Embryonic facial prominence (tissue), 1 donor: ENCODE measurements at regions not wholly inside any gene's neighbourhood (a gene's known extent, or its start where the extent isn't known, plus 50 kb on each side); places are given as distances from the start of the nearest gene placed in this dataset.
A peak's percentile ranks its signal among the peaks of the same experiment; 100 is the strongest.

Experiments
- DNase-seq: peaks from one replicate; pipeline ENCODE4 v3.0.0-alpha.2; 2016; ENCODE audit errors: extremely low spot score

GRCh38 chr14:51473808-51474565, 177.7 kb upstream of the FRMD6 start:
- DNase-seq: no peak

DNA sequence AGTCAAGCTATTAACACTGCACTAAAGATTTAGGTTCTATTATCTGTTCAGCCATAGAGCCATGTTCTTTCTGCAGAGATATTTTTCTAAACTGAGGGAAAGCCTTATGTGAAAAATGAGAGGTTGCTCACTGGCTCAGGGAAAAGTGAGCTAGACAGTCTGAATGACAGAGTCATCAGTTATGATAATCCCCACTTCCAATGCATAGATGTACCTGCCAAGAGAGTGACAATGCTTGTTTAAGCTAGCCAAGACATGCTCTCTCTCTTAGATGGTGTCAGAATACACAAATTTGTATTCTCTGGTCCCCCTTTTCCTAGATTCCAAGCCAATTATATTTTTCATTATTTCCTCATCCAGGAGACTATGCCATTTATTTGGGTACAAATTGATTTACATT, 176.9 kb upstream of the FRMD6 start:
- DNase-seq: no peak

DNA sequence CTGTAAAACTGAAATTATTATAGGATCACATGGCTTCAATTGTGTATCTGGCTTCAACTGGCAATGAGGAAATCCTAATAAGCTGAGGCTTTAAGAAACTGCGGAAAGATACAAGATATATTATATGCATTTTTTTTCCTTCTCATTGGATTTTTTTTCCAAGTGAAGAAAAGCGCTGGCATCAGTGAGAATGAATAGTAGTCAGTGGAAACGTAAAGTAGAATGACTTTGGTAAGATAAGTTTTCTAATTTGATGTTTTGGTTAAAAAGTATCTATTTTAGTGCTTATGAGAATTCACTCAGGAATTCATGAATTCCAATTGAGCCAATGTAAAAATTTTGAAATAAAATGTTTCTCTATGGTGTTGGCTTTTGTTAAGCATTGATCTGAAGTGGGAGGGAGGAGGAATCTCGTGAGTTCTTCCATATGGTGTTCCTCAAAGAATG, 173.5 kb upstream of the FRMD6 start:
- no peak for DNase-seq

DNA sequence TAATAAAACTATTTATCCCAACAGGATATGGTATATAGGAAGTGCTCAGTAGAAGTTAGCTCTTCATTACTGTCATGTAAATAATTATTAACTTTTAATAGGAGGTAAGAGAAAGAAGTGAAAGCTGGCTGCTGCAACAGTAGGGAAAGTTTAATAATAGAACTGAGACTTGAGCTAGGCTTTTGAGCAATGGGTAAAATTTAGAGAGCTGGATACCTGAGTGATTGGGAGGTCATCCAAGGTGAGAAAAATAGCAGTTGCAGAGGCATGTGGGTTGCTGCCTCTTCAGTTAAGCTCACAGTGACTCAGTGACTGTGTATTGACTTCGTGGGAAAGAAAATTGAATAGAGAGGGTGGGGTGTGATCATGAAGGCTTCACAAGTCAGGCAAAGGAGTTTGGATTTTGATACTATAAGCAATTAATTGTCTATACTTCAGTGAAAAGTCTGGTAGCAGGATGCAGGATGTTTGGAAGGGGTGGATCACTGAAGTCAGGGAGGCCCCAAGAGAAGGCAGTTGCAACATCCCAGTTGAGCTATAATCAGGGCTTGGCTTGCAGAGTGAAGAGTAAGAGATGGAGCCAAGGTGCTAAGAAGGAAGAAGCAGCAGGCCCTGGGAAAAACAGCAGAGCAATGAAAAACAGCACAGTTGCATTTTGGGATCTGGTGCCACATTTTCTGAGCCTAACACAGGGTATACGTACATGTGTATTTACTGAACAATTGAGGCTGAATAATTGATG, 172.0 kb upstream of the FRMD6 start:
- no peak for DNase-seq

GRCh38 chr14:51481643-51482042, 170.1 kb upstream of the FRMD6 start:
- no peak for DNase-seq

DNA sequence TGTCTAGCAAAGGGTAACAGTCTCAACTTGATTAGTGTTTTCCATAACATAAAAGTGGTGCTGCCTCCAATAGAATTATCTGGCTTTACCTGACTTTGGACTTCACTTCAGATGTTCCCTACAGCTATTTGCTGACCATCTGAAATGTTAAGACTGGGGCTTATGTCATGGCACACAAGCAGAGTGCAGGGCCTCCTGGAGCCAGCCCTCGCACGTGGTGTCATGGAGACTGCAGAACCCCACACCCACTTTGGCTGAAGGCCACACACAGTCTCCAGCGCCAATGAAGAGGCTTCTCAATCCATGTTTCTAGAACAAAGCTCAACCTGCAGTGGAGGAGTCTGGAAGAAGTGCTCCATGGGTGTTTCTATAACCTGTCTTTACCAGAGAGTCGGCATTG, 169.6 kb upstream of the FRMD6 start:
- DNase-seq: no peak

GRCh38 chr14:51484485-51484884, 167.2 kb upstream of the FRMD6 start:
- peak; percentile 31 for DNase-seq

GRCh38 chr14:51485733-51486132, 166.0 kb upstream of the FRMD6 start:
- DNase-seq: no peak

DNA sequence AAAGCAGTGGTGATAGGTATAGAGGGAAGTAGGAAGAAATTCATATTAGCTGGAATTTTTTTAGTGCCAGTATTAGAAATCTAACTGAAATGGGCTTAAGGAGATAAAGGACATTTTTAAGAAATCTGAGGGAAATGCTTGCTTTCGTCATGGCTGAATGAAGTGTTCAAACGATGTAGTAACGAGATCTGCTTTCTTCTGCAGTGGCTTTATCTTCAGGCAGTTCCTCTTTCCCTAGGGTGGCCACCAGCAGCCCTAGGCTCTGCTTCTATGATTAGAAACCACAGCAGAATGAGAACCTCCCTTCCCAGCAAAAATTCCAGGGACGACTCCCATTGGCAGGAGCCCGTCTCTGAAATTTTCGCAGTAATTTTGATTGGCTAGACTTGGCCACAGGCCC, 163.9 kb upstream of the FRMD6 start:
- DNase-seq: no peak

GRCh38 chr14:51488569-51489220, 163.0 kb upstream of the FRMD6 start:
- no peak for DNase-seq

DNA sequence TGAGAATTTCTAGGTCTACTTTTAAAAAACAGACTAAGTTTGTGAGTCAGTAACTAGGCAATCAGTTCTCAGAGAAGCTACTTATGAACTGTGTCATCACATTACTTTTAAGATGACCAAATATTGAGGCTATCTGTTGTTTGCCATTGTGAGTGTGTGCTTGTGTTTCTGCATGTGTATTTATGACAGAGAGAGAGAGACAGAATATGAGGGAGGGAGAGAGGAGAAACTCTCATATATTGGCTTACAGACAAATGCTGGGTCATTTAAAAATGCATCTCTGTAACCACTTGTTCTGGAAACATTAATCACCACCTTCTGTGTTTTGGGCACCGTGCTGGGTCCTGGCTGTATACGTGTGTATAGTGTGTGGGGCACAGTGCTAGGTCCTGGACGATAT, 161.5 kb upstream of the FRMD6 start:
- DNase-seq: no peak

DNA sequence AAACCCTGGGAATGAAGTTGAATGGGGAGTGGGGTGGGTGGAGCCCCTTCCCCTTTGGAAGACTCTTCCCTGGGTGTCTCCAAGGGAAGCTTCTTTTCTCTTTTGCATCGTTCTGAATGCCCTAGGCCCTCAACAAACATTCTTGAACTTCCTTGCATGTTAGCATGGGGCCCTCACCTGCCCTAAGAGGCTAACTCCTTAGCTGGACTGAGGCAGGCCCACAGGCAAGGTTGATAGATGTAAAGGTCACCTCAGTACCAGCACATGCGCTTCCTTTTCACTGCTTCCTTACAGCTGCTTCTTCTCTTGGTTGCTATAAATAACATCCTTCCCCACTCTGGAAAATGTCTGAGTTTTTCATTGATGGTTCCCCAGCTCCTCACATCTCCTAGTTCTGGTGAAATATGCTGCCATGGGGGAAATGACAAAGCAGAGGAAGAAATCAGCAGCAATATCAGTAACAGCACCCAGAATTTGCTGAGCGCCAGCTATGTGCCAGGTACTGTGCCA, 160.6 kb upstream of the FRMD6 start:
- DNase-seq: no peak

- no peak for DNase-seq
These were observed 159.9 kb upstream of the FRMD6 start for GRCh38 chr14:51491776-51492175.

- DNase-seq: no peak
These were observed 156.4 kb upstream of the FRMD6 start for GRCh38 chr14:51495319-51495718.

DNA sequence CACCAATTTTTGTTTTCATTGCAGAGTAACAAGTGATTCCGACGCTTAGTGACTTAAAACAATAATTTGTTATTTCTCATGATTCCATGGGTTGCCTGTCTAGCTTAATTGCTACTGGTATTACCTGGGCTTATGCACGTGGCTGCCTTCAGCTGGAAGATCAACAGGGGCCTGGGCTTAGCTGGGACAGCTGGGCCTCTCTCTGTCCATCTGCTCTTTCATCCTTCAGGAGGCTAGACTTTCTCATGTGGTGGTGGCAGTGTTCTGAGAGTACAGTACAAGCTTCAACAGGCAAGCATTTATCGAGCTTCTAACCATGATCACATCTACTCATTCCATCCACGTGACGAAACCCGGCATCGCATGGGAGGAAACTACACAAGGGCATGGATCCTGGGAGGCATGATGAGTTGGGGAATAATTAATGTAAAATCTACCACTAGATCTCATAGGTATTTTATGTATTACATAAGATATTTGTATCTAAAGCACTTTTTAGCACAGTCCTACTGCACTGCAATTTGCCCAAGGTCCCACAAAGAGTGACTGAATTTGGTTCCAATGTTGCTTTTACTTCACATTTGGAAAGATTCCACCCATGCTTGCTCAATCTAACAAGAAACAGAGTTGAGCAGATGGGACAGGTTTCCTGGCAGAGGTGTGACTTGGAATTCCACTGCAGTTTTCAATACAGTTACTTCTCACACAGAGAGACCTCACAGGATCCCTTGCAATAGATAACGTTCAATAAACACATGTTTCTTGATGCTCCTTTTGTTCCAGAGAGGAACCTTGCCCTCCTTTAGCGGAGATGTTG, 153.1 kb upstream of the FRMD6 start:
- DNase-seq: no peak

GRCh38 chr14:51500776-51501175, 150.9 kb upstream of the FRMD6 start:
- no peak for DNase-seq

GRCh38 chr14:51501746-51502145, 150.0 kb upstream of the FRMD6 start:
- DNase-seq: no peak

GRCh38 chr14:51504669-51505068, 147.0 kb upstream of the FRMD6 start:
- no peak for DNase-seq

GRCh38 chr14:51507511-51507905, 144.2 kb upstream of the FRMD6 start:
- peak; percentile 20 for DNase-seq

- DNase-seq: peak; percentile 68
These were observed 143.7 kb upstream of the FRMD6 start for GRCh38 chr14:51507906-51508511.

DNA sequence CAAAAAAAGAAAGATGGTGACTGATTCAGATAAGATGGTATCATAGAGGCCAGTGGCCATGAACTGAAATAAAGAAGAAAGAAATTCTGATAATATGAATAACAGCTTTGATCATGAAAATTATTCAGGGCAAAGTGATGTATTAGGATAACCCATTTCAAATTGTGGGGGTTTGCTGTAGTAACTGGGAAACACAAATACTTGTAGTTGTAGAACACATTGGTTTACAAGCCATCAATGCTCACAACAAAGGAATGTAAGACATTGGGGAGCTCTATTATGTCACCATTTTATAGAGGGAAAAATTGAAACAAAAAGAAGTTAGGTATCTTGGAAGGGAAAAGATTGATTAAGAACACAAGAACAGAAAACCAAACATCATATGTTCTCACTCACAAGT, 140.4 kb upstream of the FRMD6 start:
- no peak for DNase-seq
